Astrocyte (in vitro differentiated cells and primary cell): ENCODE measurements at regions not wholly inside any gene's neighbourhood (a gene's known extent, or its start where the extent isn't known, plus 50 kb on each side); places are given as distances from the start of the nearest gene placed in this dataset.

Source experiments
- DNase-seq: peaks from one replicate; pipeline ENCODE4 v3.0.0-alpha.2; 2010; ENCODE audit warnings: low read depth
- FAIRE-seq: peaks from 2 replicates; lab custom pipeline; 2011; peaks lifted over from hg19 to GRCh38; lab: Jason Lieb, UNC
- H2AFZ ChIP-seq: 2 replicates; pipeline ENCODE4 v1.6.0; 2012; ENCODE audit warnings: low read depth, low read length, inconsistent platforms
- H3K27ac ChIP-seq: 2 replicates; pipeline ENCODE4 v1.5.1; 2011; ENCODE audit warnings: low read depth, low read length, inconsistent platforms
- H3K27me3 ChIP-seq: 2 replicates; pipeline ENCODE4 v1.6.0; 2011; ENCODE audit warnings: low read length, inconsistent platforms; ENCODE audit not compliant: insufficient read depth
- H3K36me3 ChIP-seq: 2 replicates; pipeline ENCODE4 v1.5.1; 2011; ENCODE audit warnings: low read length, inconsistent platforms; ENCODE audit not compliant: insufficient read depth
- H3K4me1 ChIP-seq: 2 replicates; pipeline ENCODE4 v1.5.1; 2011; ENCODE audit warnings: low read length, inconsistent platforms; ENCODE audit not compliant: insufficient read depth
- H3K4me2 ChIP-seq: 2 replicates; pipeline ENCODE4 v1.6.0; 2012; ENCODE audit warnings: low read length, inconsistent platforms
- H3K4me3 ChIP-seq: 2 replicates; pipeline ENCODE4 v1.5.1; 2011; ENCODE audit warnings: low read depth, mild to moderate bottlenecking, low read length, inconsistent platforms; ENCODE audit not compliant: insufficient read depth
- H3K79me2 ChIP-seq: 2 replicates; pipeline ENCODE4 v1.6.0; 2012; ENCODE audit warnings: mild to moderate bottlenecking, low read length, inconsistent platforms; ENCODE audit not compliant: insufficient read depth
- H3K9ac ChIP-seq: 2 replicates; pipeline ENCODE4 v1.6.0; 2012; ENCODE audit warnings: mild to moderate bottlenecking, low read length, inconsistent platforms
- H3K9me3 ChIP-seq: 2 replicates; pipeline ENCODE4 v1.5.1; 2012; ENCODE audit warnings: low read depth, mild to moderate bottlenecking, low read length, inconsistent platforms; ENCODE audit not compliant: insufficient read depth
- H4K20me1 ChIP-seq: 2 replicates; pipeline ENCODE4 v1.6.0; 2012; ENCODE audit warnings: low read length, inconsistent platforms; ENCODE audit not compliant: insufficient read depth
- H3K27ac Mint-ChIP-seq: one replicate; pipeline ENCODE4 v1.8.0; 2021; ENCODE audit warnings: mild to moderate bottlenecking, mixed read lengths; ENCODE audit not compliant: unreplicated experiment
- H3K27me3 Mint-ChIP-seq: one replicate; pipeline ENCODE4 v1.8.0; 2021; ENCODE audit warnings: low read depth, mixed read lengths; ENCODE audit not compliant: unreplicated experiment
- H3K36me3 Mint-ChIP-seq: one replicate; pipeline ENCODE4 v1.8.0; 2021; ENCODE audit warnings: low read depth, mixed read lengths; ENCODE audit not compliant: unreplicated experiment
- H3K4me1 Mint-ChIP-seq: one replicate; pipeline ENCODE4 v1.8.0; 2021; ENCODE audit warnings: low read depth, mixed read lengths; ENCODE audit not compliant: unreplicated experiment
- H3K4me3 Mint-ChIP-seq: one replicate; pipeline ENCODE4 v1.8.0; 2021; ENCODE audit warnings: mild to moderate bottlenecking, moderate library complexity, mixed read lengths; ENCODE audit not compliant: unreplicated experiment
- H3K9me3 Mint-ChIP-seq: one replicate; pipeline ENCODE4 v1.8.0; 2021; ENCODE audit warnings: mild to moderate bottlenecking, mixed read lengths; ENCODE audit not compliant: unreplicated experiment
- EZH2 ChIP-seq: IDR thresholded peaks from 2 replicates; pipeline ENCODE4 v1.6.1; 2012; ENCODE audit warnings: mild to moderate bottlenecking, low read length, inconsistent platforms; ENCODE audit not compliant: insufficient read depth
- TF ChIP-seq, protein P1 (sequence below): IDR thresholded peaks from 2 replicates; pipeline ENCODE4 v1.5.1; 2011; ENCODE audit warnings: low read depth, mild to moderate bottlenecking, inconsistent platforms, low read length, moderate library complexity; ENCODE audit not compliant: insufficient read depth

- no peaks in the 10 kb centered on the region for H3K4me1 Mint-ChIP-seq
- H3K9ac ChIP-seq, result no peak overlapping the region
- no peaks in the 10 kb centered on the region for H3K36me3 ChIP-seq
- H3K27ac ChIP-seq, result no peak overlapping the region
- H3K27ac Mint-ChIP-seq, result no peak overlapping the region
- no peaks in the 10 kb centered on the region for H3K9me3 ChIP-seq
- H3K4me2 ChIP-seq, result no peak overlapping the region
- no peaks in the 10 kb centered on the region for H4K20me1 ChIP-seq
- H3K9me3 Mint-ChIP-seq, result peaks cover 7% of the 10 kb centered on the region
- H3K4me1 ChIP-seq, result no peaks in the 10 kb centered on the region
- DNase-seq, result no peak
- H3K27me3 ChIP-seq, result no peaks in the 10 kb centered on the region
- H3K4me3 ChIP-seq, result no peak overlapping the region
- TF ChIP-seq, protein P1, sequence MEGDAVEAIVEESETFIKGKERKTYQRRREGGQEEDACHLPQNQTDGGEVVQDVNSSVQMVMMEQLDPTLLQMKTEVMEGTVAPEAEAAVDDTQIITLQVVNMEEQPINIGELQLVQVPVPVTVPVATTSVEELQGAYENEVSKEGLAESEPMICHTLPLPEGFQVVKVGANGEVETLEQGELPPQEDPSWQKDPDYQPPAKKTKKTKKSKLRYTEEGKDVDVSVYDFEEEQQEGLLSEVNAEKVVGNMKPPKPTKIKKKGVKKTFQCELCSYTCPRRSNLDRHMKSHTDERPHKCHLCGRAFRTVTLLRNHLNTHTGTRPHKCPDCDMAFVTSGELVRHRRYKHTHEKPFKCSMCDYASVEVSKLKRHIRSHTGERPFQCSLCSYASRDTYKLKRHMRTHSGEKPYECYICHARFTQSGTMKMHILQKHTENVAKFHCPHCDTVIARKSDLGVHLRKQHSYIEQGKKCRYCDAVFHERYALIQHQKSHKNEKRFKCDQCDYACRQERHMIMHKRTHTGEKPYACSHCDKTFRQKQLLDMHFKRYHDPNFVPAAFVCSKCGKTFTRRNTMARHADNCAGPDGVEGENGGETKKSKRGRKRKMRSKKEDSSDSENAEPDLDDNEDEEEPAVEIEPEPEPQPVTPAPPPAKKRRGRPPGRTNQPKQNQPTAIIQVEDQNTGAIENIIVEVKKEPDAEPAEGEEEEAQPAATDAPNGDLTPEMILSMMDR, result no peak
- no peak for TF ChIP-seq EZH2
- H2AFZ ChIP-seq, result no peak overlapping the region
- H3K79me2 ChIP-seq, result no peaks in the 10 kb centered on the region
- no peak overlapping the region for H3K4me3 Mint-ChIP-seq
- no peak for FAIRE-seq
- peaks cover 46% of the 10 kb centered on the region for H3K27me3 Mint-ChIP-seq
- H3K36me3 Mint-ChIP-seq, result no peaks in the 10 kb centered on the region
These were observed 83.7 kb upstream of the GNAZ start for GRCh38 chr22:22986640-22987039.

- Mint-ChIP-seq H3K4me3 (no peak overlapping the region), H3K4me1 (no peaks in the 10 kb centered on the region), H3K27me3 (peaks cover 56% of the 10 kb centered on the region), H3K9me3 (peaks cover 5% of the 10 kb centered on the region), H3K36me3 (no peaks in the 10 kb centered on the region), H3K27ac (no peak overlapping the region)
- no peaks in the 10 kb centered on the region for H3K36me3 ChIP-seq
- no peak overlapping the region for H3K27ac ChIP-seq
- H3K9ac ChIP-seq, result no peak overlapping the region
- H3K79me2 ChIP-seq, result no peaks in the 10 kb centered on the region
- no peaks in the 10 kb centered on the region for H4K20me1 ChIP-seq
- no peak overlapping the region for H2AFZ ChIP-seq
- no peak for DNase-seq
- H3K4me1 ChIP-seq, result no peaks in the 10 kb centered on the region
- FAIRE-seq, result no peak
- H3K27me3 ChIP-seq, result no peaks in the 10 kb centered on the region
- no peak for TF ChIP-seq EZH2
- TF ChIP-seq, protein P1, result no peak
- H3K4me3 ChIP-seq, result no peak overlapping the region
- no peaks in the 10 kb centered on the region for H3K9me3 ChIP-seq
- H3K4me2 ChIP-seq, result no peak overlapping the region
These were observed 82.2 kb upstream of the GNAZ start for GRCh38 chr22:22988150-22988549.

GRCh38 chr22:22988785-22989184 lies 81.5 kb upstream of the GNAZ start:
- H3K4me3 Mint-ChIP-seq, result no peak overlapping the region
- no peak for FAIRE-seq
- no peaks in the 10 kb centered on the region for H3K36me3 ChIP-seq
- H2AFZ ChIP-seq, result no peak overlapping the region
- H3K27ac ChIP-seq, result no peak overlapping the region
- no peak overlapping the region for H3K4me3 ChIP-seq
- H3K4me2 ChIP-seq, result no peak overlapping the region
- no peaks in the 10 kb centered on the region for H3K36me3 Mint-ChIP-seq
- no peaks in the 10 kb centered on the region for H3K4me1 Mint-ChIP-seq
- no peaks in the 10 kb centered on the region for H4K20me1 ChIP-seq
- no peak overlapping the region for H3K9ac ChIP-seq
- H3K9me3 Mint-ChIP-seq, result peaks cover 5% of the 10 kb centered on the region
- DNase-seq, result no peak
- peaks cover 58% of the 10 kb centered on the region for H3K27me3 Mint-ChIP-seq
- H3K9me3 ChIP-seq, result no peaks in the 10 kb centered on the region
- H3K27me3 ChIP-seq, result no peaks in the 10 kb centered on the region
- H3K79me2 ChIP-seq, result no peaks in the 10 kb centered on the region
- TF ChIP-seq, protein P1, result no peak
- TF ChIP-seq EZH2, result no peak
- H3K27ac Mint-ChIP-seq, result no peak overlapping the region
- H3K4me1 ChIP-seq, result no peaks in the 10 kb centered on the region
